ENCODE measurements at regions not wholly inside any gene's neighbourhood (a gene's known extent, or its start where the extent isn't known, plus 50 kb on each side); places are given as distances from the start of the nearest gene placed in this dataset.

- TF ChIP-seq TAF1 (IDR thresholded peaks at IDR 0.05; ENCODE audit: borderline replicate concordance, low read depth, low read length) (no peak), POLR2AphosphoS5 (IDR thresholded peaks at IDR 0.05; ENCODE audit: low read depth, low read length) (no peak), SIN3A (IDR thresholded peaks at IDR 0.05; ENCODE audit: borderline replicate concordance, low read depth, low read length) (no peak), FOXM1 (IDR thresholded peaks at IDR 0.05; ENCODE audit: low read depth) (no peak), NRF1 (IDR thresholded peaks at IDR 0.05; ENCODE audit: low read depth, low read length) (no peak), MXI1 (IDR thresholded peaks at IDR 0.05; ENCODE audit: low read depth, low read length) (no peak), TEAD4 (IDR thresholded peaks at IDR 0.05; ENCODE audit: borderline replicate concordance, insufficient read depth) (no peak), CTCF (IDR thresholded peaks at IDR 0.05) (no peak), USF1 (IDR thresholded peaks at IDR 0.05; ENCODE audit: borderline replicate concordance, low read depth) (no peak), EP300 (IDR thresholded peaks at IDR 0.05; ENCODE audit: borderline replicate concordance in 1 of 2, low read depth in 1 of 2, low read length in 1 of 2) (no peak), MAX (IDR thresholded peaks at IDR 0.05; ENCODE audit: low read depth) (no peak), CHD2 (IDR thresholded peaks at IDR 0.05; ENCODE audit: low read length, partially characterized antibody) (no peak), USF2 (IDR thresholded peaks at IDR 0.05; ENCODE audit: borderline replicate concordance, low read depth, low read length) (no peak)
Observed at GRCh38 chr13:97884707-97885468, 68.6 kb upstream of the IPO5 start.
